Smooth muscle cell (in vitro differentiated cells): ENCODE measurements at regions not wholly inside any gene's neighbourhood (a gene's known extent, or its start where the extent isn't known, plus 50 kb on each side); places are given as distances from the start of the nearest gene placed in this dataset.

ENCODE experiments used
- DNase-seq: peaks from one replicate; lab custom pipeline; 2025; ENCODE audit not compliant: unreplicated experiment; lab: John Stamatoyannopoulos, UW
- H2AFZ ChIP-seq: fragments of 200-600 bp; sonication (generic); 2 replicates; pipeline ENCODE4 v1.6.0; 2016; ENCODE audit warnings: antibody characterized with exemption, low read depth, mild to moderate bottlenecking
- H3F3A ChIP-seq: fragments of 200-600 bp; sonication (generic); 2 replicates; pipeline ENCODE4 v1.6.0; 2017; ENCODE audit warnings: antibody characterized with exemption, low read depth
- H3K27ac ChIP-seq: fragments of 200-600 bp; sonication (generic); 2 replicates; pipeline ENCODE4 v1.5.1; 2016; ENCODE audit warnings: low read depth, mild to moderate bottlenecking
- H3K27me3 ChIP-seq: fragments of 200-600 bp; sonication (generic); 2 replicates; pipeline ENCODE4 v1.6.1; 2016; ENCODE audit warnings: low read depth, mild to moderate bottlenecking
- H3K36me3 ChIP-seq: fragments of 200-600 bp; sonication (generic); 2 replicates; pipeline ENCODE4 v1.5.1; 2016; ENCODE audit warnings: low read depth
- H3K4me1 ChIP-seq: fragments of 200-600 bp; sonication (generic); 2 replicates; pipeline ENCODE4 v1.5.1; 2016; ENCODE audit warnings: low read depth
- H3K4me2 ChIP-seq: fragments of 200-600 bp; sonication (generic); 2 replicates; pipeline ENCODE4 v1.6.0; 2016; ENCODE audit warnings: mild to moderate bottlenecking
- H3K4me3 ChIP-seq: fragments of 200-600 bp; sonication (generic); 2 replicates; pipeline ENCODE4 v1.5.1; 2016; ENCODE audit warnings: mild to moderate bottlenecking
- H3K79me2 ChIP-seq: fragments of 200-600 bp; sonication (generic); 2 replicates; pipeline ENCODE4 v1.6.0; 2016; ENCODE audit warnings: low read depth, mild to moderate bottlenecking
- H3K9ac ChIP-seq: fragments of 200-600 bp; sonication (generic); 2 replicates; pipeline ENCODE4 v1.6.0; 2016; ENCODE audit warnings: low read depth
- H3K9me3 ChIP-seq: fragments of 200-600 bp; sonication (generic); replicated peaks from 2 replicates; pipeline ENCODE4 v1.5.1; 2016; ENCODE audit warnings: low read depth
- H4K20me1 ChIP-seq: fragments of 200-600 bp; sonication (generic); 2 replicates; pipeline ENCODE4 v1.6.0; 2016; ENCODE audit warnings: low read depth
- CTCF ChIP-seq: fragments of 200-600 bp; sonication (generic); IDR thresholded peaks from 2 replicates; pipeline ENCODE4 v1.5.1; 2017; ENCODE audit warnings: borderline replicate concordance, mild to moderate bottlenecking, antibody characterized with exemption; ENCODE audit not compliant: insufficient read depth, poor library complexity, severe bottlenecking
- WGBS: methylation state at CpG from one replicate; pipeline ENCODE4 v1.1.7; 2016; ENCODE audit warnings: low lambda C conversion rate; 5-methylcytosine and 5-hydroxymethylcytosine counted together

- no peak overlapping the region for H3K27ac ChIP-seq
Observed at GRCh38 chr3:177287231-177287630, 89.9 kb upstream of the TBL1XR1 start.

GRCh38 chr3:177290633-177291032, 93.4 kb upstream of the TBL1XR1 start:
- no peak for TF ChIP-seq CTCF
- no peaks in the 10 kb centered on the region for H4K20me1 ChIP-seq
- no peak for DNase-seq
- H3K79me2 ChIP-seq: no peaks in the 10 kb centered on the region
- no peak overlapping the region for H3K9ac ChIP-seq
- H3K27ac ChIP-seq: no peak overlapping the region
- H3K4me3 ChIP-seq: no peak overlapping the region
- no peaks in the 10 kb centered on the region for H3K4me1 ChIP-seq
- WGBS: 97% methylated on average over 8 of the region's 8 CpGs
- H3F3A ChIP-seq: no peaks in the 10 kb centered on the region
- H2AFZ ChIP-seq: no peak overlapping the region
- no peak overlapping the region for H3K4me2 ChIP-seq
- no peaks in the 10 kb centered on the region for H3K27me3 ChIP-seq
- no peaks in the 10 kb centered on the region for H3K36me3 ChIP-seq
- H3K9me3 ChIP-seq: no peaks in the 10 kb centered on the region

More at GRCh38 chr3:177287231-177287630, 89.9 kb upstream of the TBL1XR1 start:
- no peak overlapping the region for H3K4me2 ChIP-seq
- no peak for DNase-seq
- TF ChIP-seq CTCF: no peak
- no peaks in the 10 kb centered on the region for H3K9me3 ChIP-seq
- H3K79me2 ChIP-seq: no peaks in the 10 kb centered on the region
- H3K27me3 ChIP-seq: no peaks in the 10 kb centered on the region
- no peaks in the 10 kb centered on the region for H3F3A ChIP-seq
- peaks cover 10% of the 10 kb centered on the region for H3K4me1 ChIP-seq
- H3K4me3 ChIP-seq: no peak overlapping the region
- no peaks in the 10 kb centered on the region for H3K36me3 ChIP-seq
- WGBS: 53% methylated on average over 4 of the region's 4 CpGs
- no peaks in the 10 kb centered on the region for H4K20me1 ChIP-seq
- H3K9ac ChIP-seq: no peak overlapping the region
- H2AFZ ChIP-seq: no peak overlapping the region

- no peaks in the 10 kb centered on the region for H3K9me3 ChIP-seq
- WGBS: 57% methylated on average over 4 of the region's 4 CpGs
- H3K4me1 ChIP-seq: no peaks in the 10 kb centered on the region
- peak overlapping the region; percentile 55 for H3K9ac ChIP-seq
- no peak for DNase-seq
- no peaks in the 10 kb centered on the region for H3K27me3 ChIP-seq
- no peak for TF ChIP-seq CTCF
- H3K4me2 ChIP-seq: peak overlapping the region; percentile 20
- H3K79me2 ChIP-seq: no peaks in the 10 kb centered on the region
- H3K4me3 ChIP-seq: no peak overlapping the region
- H3K27ac ChIP-seq: peak overlapping the region; percentile 87
- no peaks in the 10 kb centered on the region for H4K20me1 ChIP-seq
- H2AFZ ChIP-seq: no peak overlapping the region
- H3K36me3 ChIP-seq: no peaks in the 10 kb centered on the region
- H3F3A ChIP-seq: no peaks in the 10 kb centered on the region
Observed at GRCh38 chr3:177294221-177294620, 96.9 kb upstream of the TBL1XR1 start.

DNA sequence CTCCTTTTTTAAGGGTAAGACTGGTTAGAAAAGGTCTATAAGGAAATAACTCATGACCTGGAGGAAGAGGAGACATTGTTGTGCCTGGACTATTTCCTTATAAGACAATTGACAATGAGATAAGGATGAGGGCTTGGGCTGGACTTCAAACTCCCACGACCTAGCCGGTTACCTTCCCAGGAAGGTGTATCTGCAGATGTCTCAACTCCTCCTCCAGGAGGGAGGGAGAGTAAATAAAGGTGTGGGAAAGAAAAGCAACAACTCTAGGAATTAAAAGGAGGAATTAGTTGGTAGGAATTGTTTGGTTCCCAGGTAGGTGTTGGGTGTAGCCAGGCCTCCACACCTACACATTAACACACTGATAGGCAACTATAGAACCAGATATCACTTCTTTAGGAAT, 97.8 kb upstream of the TBL1XR1 start:
- Histone ChIP-seq H3K9me3 (no peaks in the 10 kb centered on the region), H4K20me1 (no peaks in the 10 kb centered on the region), H3K4me1 (no peaks in the 10 kb centered on the region), H3K27me3 (no peaks in the 10 kb centered on the region), H3F3A (no peaks in the 10 kb centered on the region), H3K36me3 (no peaks in the 10 kb centered on the region), H3K4me3 (no peak overlapping the region), H3K79me2 (no peaks in the 10 kb centered on the region), H3K9ac (no peak overlapping the region), H3K4me2 (no peak overlapping the region), H2AFZ (no peak overlapping the region), H3K27ac (peak overlapping the region; percentile 87)
- DNase-seq: no peak
- 77% methylated on average over 2 of the region's 2 CpGs for WGBS
- no peak for TF ChIP-seq CTCF
